ENCODE measurements at regions not wholly inside any gene's neighbourhood (a gene's known extent, or its start where the extent isn't known, plus 50 kb on each side); places are given as distances from the start of the nearest gene placed in this dataset.
A peak's percentile ranks its signal among the peaks of the same experiment; 100 is the strongest.
"Not testable (repeated sequence)": the region's sequence is repeated elsewhere in the genome, so short reads cannot be mapped to it uniquely, and the experiment has no call there.

GRCh38 chr2:187610450-187610849 is 56.2 kb upstream of the TFPI start:
- DNase-seq, result not testable (repeated sequence)

DNA sequence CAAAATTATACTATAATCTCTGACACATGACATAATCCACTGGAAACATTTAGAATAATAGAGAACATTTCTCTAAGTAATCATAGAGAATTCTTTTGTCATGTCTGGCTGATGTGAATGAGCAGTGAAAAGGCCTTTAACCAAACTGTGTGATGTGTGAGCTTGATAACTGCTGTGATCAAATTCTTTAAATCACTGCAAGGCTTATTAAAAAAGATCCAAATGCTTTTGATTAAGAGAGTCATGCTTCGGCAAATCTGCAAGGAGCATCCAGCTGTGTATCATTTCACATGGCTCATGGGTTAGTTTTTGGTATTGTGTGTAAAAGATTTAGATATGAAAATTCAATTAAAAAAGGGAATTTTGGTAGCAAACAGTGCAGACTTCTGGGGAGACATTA is 58.6 kb upstream of the TFPI start:
- no peak for DNase-seq

DNA sequence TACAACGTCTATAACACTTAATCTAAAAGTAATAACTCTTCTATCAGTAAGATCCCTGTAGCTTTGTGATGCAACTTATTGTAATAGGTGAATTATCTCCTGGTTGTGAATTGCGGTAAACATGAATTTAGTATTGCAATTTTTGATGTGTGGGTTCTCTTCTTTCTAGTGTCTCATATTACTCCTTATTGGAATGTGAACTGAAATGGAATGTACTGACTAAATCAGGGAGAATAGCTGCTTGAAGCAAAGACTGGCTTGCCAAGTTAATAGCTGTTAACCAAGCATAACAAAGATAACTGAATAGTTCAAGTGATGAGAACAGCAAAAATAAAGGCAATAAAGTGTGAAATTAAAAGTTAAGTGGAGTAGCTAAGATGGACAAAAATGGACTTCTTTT is 60.5 kb upstream of the TFPI start:
- no peak for DNase-seq

GRCh38 chr2:187615364-187615763 is 61.1 kb upstream of the TFPI start:
- no peak for DNase-seq

- no peak for DNase-seq
Measured at GRCh38 chr2:187615902-187616301, 61.7 kb upstream of the TFPI start.

- DNase-seq, result no peak
Measured at GRCh38 chr2:187617120-187617519, 62.9 kb upstream of the TFPI start.

DNA sequence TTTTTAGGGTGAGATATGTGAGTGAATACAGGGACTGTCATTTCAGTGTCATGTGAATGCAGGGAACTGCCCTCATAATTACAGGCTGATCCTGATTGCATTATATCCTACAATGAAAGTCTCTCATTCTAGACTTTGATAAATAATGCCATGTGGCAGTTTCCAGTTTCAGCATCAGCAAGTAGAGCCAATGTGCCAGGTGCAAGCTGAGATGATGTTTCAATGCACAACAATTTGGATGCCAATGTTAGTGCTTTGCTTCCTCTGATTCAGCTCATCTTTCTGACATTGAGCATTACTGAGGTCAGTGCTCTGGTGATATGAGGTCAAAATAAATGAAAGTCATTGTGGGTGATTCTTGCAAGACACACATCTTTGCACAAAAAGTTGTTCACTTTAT is 63.7 kb upstream of the TFPI start:
- DNase-seq, result peak; percentile 4

GRCh38 chr2:187618813-187619212 is 64.6 kb upstream of the TFPI start:
- no peak for DNase-seq

GRCh38 chr2:187627153-187627552 is 72.9 kb upstream of the TFPI start:
- DNase-seq, result no peak

DNA sequence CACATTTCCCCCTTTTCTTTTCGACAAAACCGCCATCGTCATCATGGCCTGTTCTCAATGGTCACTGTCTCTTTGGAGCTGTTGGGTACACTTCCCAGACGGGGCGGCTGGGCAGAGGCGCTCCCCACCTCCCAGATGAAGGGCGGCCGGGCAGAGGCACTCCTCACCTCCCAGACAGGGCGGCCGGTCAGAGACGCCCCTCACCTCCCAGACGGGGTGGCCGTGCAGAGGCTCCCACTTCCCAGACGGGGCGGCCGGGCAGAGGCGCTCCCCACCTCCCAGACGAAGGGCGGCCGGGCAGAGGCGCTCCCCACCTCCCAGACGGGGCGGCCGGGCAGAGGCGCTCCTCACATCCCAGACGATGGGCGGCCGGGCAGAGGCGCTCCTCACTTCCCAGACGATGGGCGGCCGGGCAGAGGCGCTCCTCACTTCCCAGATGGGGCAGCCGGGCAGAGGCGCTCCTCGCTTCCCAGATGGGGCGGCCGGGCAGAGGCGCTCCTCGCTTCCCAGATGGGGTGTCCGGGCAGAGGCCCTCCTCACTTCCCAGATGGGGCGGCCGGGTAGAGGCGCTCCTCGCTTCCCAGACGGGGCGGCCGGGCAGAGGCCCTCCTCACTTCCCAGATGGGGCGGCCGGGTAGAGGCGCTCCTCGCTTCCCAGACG is 82.6 kb upstream of the TFPI start:
- not testable (repeated sequence) for DNase-seq

DNA sequence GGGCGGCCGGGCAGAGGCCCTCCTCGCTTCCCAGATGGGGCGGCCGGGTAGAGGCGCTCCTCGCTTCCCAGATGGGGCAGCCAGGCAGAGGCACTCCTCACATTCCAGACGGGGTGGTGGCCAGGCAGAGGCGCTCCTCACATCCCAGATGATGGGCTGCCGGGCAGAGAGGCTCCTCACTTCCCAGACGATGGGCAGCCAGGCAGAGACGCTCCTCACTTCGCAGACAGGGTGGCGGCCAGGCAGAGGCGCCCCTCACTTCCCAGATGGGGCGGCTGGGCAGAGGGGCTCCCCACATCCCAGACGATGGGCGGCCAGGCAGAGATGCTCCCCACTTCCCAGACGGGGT is 83.1 kb upstream of the TFPI start:
- not testable (repeated sequence) for DNase-seq

DNA sequence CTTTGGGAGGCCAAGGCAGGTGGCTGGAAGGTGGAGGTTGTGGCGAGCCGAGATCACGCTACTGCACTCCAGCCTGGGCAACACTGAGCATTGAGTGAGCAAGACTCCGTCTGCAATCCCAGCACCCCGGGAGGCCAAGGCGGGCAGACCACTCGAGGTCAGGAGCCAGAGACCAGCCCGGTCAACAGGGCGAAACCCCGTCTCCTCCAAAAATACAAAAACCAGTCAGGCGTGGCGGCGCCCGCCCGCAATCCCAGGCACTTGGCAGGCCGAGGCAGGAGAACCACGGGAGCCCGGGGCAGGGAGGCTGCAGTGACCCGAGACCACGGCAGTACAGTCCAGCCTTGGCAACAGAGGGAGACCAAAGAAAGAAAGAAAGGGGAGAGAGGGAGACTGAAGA is 83.5 kb upstream of the TFPI start:
- not testable (repeated sequence) for DNase-seq

DNA sequence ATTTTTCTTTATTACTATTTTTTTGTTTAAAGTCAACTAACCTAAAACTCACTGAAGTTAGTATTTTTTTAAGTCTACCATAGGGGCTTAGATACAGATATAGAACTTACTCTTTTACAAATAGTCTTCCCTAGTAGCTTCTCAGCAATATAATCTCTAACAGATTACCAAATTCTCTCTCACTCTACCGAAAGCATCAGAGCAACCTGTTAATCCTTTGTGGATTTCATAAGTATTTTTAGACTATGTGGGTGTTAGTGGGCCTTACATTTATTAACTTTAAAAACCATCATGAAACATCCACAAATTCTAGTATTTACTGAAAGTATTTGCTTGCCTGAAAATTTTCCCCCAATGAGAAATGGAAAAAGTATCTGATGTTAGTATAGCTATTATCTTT is 84.6 kb upstream of the TFPI start:
- DNase-seq, result no peak

- DNase-seq, result no peak
Measured at GRCh38 chr2:187640926-187641510, 86.8 kb upstream of the TFPI start.

DNA sequence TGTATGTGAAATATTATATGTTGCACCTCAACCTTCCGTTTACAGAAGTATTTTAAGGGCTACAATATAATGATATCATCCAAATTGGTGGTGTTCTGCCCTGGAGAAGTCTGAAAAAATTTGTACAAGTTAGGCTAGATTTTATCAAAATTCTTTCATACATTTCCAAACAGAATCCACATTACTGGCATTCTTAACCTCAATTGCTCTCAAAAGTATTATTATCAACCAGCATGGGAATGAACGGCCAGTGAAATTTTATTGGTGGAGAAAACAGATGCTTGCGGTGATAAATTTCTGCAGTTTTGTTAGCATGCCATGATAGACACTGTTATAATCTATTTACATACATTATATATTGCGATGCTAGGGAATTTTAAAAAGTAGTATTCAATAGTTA is 88.3 kb upstream of the TFPI start:
- DNase-seq, result no peak

- no peak for DNase-seq
Measured at GRCh38 chr2:187644486-187644885, 90.3 kb upstream of the TFPI start.

DNA sequence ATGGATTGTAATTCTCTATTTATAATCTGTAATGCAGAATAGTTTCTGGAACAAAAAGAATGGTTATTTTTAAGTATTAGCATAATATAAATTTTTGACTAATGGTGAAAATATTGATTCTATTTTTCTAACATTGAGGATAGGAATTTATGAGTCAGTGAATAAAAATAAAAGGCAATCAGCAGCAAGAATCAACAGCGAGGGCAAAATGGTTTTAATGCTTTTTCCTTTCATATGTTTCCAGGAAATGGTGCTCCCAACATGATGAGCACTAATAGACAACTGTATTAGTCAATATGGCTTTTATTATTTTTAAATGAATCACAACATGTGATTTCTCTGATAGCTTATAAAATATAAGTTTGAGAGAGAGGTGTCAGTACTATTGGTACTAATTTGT is 90.7 kb upstream of the TFPI start:
- no peak for DNase-seq

DNA sequence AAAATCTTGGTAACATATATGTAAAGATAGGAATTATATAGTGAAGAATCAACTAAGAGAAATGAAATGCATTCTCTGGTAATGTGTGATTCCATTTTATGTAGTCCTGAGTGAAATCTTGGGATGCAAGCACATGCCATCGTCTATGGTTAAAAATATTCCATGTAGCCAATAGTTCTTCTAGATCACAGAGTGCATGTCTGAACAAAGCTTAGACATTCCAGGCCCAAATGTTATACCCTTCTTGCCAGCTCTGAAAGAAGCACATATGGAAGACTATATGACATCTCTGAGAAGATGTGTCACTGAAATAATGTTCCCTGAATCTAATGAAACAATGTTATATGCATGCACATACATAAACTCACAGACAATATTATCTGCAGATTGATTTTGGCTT is 92.3 kb upstream of the TFPI start:
- DNase-seq, result no peak

- peak; percentile 92 for DNase-seq
Measured at GRCh38 chr2:187654535-187654934, 100.3 kb upstream of the TFPI start.

DNA sequence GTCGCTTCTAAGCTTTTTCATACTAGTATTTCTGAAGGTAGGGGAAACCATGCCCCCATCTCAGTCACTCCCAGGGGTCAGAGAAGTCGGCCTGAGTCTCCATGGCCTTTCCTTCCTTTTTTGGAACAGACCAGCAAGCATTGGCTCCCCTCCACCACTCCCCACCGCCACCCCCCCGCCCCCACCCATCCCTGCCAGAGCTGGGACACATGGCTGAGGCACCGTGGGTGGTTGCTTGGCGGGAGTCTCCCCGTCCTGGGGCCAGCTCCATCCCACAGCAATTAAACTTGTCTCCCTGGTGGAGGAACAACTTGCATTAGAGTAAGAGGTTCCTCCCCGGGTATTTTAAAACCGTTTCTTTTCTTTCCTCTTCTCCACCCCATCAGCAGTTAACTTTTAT is 100.8 kb upstream of the TFPI start:
- peak; percentile 78 for DNase-seq

DNA sequence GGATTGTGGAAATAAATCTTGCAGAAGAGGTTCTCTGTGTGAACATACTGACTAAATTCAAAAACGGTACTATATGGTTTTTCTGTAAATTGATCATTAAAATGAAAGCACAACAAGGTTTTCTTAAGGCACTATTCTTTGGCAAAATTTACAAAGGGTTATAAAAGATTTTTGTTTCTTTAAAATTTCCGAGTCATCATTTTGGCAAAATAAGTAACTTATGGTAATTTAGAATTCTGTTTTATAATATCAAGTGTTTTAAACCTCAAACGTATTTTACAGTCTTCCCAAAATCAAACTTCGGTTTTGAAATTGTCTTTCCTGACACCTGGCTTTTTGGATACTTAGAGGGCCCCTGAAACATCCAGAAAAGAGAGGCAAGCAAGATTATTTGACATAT is 101.9 kb upstream of the TFPI start:
- DNase-seq, result no peak

- no peak for DNase-seq
Measured at GRCh38 chr2:187658952-187659525, 104.8 kb upstream of the TFPI start.

- not testable (repeated sequence) for DNase-seq
Measured at GRCh38 chr2:187676050-187676449, 121.8 kb upstream of the TFPI start.

- no peak for DNase-seq
Measured at GRCh38 chr2:187679454-187679853, 125.2 kb upstream of the TFPI start.

DNA sequence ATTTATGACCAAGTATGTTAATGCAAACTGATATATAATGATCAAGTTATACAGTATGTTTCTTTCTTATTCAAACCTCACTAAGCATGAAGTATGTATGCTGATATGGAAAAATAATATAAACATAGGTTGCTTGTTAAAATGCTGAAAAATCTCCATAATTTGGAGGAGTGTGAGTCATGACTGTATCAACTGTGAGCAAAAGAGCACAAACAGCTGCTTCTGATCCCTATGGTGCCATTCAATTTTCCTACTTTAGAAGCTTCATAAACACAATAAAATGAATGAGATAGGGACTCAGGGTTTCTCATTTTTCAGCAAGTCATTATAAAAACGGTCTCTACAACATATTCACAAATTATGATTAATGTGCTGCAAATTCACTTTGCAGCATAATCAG is 129.9 kb upstream of the TFPI start:
- DNase-seq, result no peak
